ENCODE measurements at regions not wholly inside any gene's neighbourhood (a gene's known extent, or its start where the extent isn't known, plus 50 kb on each side); places are given as distances from the start of the nearest gene placed in this dataset.
"Not testable (repeated sequence)": the region's sequence is repeated elsewhere in the genome, so short reads cannot be mapped to it uniquely, and the experiment has no call there.

GRCh38 chr4:169846396-169846795, 88.7 kb upstream of the HPF1 start:
- DNase-seq (ENCODE audit: insufficient read length, low spot score), result no peak
- no peak for FAIRE-seq

DNA sequence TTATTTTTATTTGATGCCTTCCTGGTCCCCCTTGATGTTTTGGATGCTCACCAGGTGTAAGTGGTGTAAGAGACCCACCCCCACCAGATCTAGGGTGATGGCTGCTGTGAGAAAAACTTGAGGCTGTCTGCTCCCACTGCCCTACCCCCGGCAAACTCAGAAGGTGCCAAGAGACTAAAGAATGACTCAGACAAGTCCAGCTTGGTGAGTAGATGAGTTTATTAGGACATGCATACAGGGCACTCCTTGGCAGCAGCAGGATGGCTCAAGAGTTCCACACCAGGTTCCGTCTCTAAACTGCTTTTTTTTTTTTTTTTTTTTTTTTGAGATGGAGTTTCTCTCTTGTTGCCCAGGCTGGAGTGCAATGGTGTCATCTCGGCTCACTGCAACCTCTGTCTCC, 84.0 kb upstream of the HPF1 start:
- no peak for FAIRE-seq
- DNase-seq (ENCODE audit: insufficient read length, low spot score), result no peak
- no peak for TF ChIP-seq CTCF (IDR thresholded peaks at IDR 0.05; ENCODE audit: insufficient read depth, missing control alignments)

More at GRCh38 chr4:169846396-169846795, 88.7 kb upstream of the HPF1 start:
- TF ChIP-seq CTCF (IDR thresholded peaks at IDR 0.05; ENCODE audit: insufficient read depth, missing control alignments), result no peak

DNA sequence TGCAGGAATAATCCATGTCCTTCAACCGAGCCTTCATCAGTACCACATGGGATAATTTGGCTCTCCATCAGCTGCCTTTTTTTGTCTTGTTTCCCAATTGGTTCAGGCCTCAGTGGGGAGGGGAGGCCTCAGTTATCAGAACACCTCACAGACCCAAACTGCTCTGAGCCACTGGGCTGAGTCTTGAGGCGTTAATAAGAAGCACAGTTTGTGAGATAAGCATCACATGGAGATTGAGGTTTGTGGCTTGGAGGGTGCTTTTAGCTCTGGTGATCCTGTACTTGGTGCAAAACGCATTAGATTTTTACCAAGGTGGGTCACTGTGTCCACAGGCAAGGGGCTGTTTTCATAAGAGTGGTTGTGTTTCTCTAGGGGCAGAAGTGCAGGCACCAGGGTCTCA, 82.8 kb upstream of the HPF1 start:
- FAIRE-seq, result no peak
- no peak for TF ChIP-seq CTCF (IDR thresholded peaks at IDR 0.05; ENCODE audit: insufficient read depth, missing control alignments)
- no peak for DNase-seq (ENCODE audit: insufficient read length, low spot score)

DNA sequence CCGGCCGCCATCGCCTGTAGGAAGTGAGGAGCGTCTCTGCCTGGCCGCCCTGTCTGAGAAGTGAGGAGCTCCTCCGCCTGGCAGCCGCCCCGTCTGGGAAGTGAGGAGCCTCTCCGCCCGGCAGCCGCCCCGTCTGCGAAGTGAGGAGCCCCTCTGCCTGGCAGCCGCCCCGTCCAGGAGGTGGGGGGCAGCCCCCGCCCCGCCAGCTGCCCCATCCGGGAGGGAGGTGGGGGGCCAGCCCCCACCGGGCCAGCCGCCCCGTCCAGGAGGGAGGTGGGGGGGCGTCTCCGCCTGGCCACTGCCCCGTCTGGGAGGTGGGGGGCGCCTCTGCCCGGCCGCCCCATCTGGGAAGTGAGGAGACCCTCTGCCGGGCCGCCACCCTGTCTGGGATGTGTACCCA, 70.6 kb upstream of the HPF1 start:
- DNase-seq (ENCODE audit: insufficient read length, low spot score); FAIRE-seq: not testable (repeated sequence)

DNA sequence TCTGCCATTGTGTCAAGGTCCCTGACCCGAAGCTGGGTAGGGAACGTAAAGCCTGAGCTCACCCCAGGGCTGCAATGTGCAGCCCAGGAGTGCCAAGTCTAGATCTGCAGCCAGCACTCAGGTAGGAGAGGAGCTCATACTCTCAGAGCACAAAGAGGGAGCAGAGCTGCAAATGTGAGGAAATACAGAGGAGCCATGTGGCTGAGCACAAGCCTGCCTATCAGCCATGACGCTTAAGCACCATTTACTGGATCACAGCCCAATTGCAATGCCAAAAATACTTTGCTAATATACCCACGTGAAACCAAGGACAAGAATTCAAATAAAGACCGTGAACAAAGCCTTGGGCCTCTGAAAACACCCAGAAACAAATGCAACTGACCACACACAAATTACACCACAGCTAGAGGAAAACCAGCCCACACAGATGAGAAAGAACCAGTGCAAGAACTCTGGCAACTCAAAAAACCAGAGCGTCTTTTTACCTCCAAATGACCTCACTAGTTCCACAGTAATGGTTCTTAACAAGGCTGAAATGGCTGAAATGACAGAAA, 69.0 kb upstream of the HPF1 start:
- DNase-seq (ENCODE audit: insufficient read length, low spot score), result no peak
- FAIRE-seq, result no peak
- no peak for TF ChIP-seq CTCF (IDR thresholded peaks at IDR 0.05; ENCODE audit: insufficient read depth, missing control alignments)

- no peak for TF ChIP-seq CTCF (IDR thresholded peaks at IDR 0.05; ENCODE audit: insufficient read depth, missing control alignments)
- FAIRE-seq (no peak), DNase-seq (ENCODE audit: insufficient read length, low spot score) (no peak)
Observed at GRCh38 chr4:169823685-169824084, 65.9 kb upstream of the HPF1 start.

- no peak for TF ChIP-seq CTCF (IDR thresholded peaks at IDR 0.05; ENCODE audit: insufficient read depth, missing control alignments)
- DNase-seq (ENCODE audit: insufficient read length, low spot score), result no peak
- no peak for FAIRE-seq
Observed at GRCh38 chr4:169821402-169821801, 63.7 kb upstream of the HPF1 start.

All from D721Med (cell line).